HG03045 (cell line): ENCODE measurements at regions not wholly inside any gene's neighbourhood (a gene's known extent, or its start where the extent isn't known, plus 50 kb on each side); places are given as distances from the start of the nearest gene placed in this dataset.
"Not testable (repeated sequence)": the region's sequence is repeated elsewhere in the genome, so short reads cannot be mapped to it uniquely, and the experiment has no call there.

Source experiments
- ATAC-seq: cut with Tn5 transposase; IDR thresholded peaks from one replicate; pipeline ENCODE4 v1.9.1; 2021; ENCODE audit warnings: mild to moderate bottlenecking, moderate library complexity; ENCODE audit not compliant: unreplicated experiment

- ATAC-seq = no peak
These were observed 183.7 kb downstream of the NRP2 start for GRCh38 chr2:205865905-205866441.

GRCh38 chr2:205865056-205865455, 182.8 kb downstream of the NRP2 start:
- no peak for ATAC-seq

DNA sequence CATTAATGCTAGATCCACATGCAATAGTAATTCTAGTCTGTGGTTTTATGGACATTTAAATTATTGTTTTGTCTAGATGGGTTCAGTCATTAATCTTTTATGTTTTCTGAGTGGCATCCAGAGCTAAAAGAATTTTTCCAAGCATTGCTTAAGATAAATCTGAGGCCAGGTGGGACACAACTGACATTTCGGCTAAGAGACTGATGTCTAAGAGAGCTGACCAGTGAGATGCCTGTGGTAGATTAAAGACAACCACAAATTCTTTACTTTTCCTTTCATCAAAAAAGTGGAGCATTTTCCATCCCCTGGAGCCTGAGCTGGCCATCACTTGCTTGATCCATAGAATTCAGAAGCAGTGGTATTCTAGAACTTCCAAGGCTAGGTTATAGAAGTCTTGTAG, 182.2 kb downstream of the NRP2 start:
- no peak for ATAC-seq

DNA sequence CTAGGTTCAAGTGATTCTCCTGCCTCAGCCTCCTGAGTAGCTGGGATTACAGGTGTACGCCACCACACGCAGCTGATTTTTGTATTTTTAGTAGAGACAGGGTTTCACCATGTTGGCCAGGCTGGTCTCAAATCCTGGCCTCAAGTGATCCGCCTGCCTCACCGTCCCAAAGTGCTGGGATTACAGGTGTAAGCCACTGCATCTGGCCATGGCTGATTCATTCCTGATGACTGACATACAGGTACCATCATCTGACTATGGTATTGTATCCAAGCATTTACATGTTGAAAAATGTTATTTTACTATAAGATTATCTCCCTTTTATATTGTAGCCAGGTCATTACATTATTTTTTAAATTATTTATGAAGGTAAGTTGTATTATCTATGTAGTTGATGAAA, 180.5 kb downstream of the NRP2 start:
- not testable (repeated sequence) for ATAC-seq

DNA sequence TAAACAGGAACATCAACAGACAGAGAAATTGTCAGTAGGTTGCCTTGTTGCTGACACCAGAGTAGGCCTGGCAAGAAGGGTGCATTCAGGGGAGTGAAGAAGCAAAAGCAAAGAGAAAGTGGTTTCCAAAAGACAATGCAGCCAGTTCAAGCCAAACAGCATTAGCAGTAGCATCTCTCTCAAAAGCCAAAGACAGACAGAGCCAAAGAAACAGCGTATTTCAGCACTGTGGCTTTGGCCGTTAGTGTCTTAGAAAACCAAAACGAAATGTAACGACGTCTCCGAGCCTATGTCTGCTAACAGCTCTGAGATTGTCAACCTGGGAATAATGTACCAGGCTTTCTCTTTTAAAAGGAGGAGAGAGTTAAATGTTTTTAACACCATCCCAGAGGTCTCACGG, 178.6 kb downstream of the NRP2 start:
- no peak for ATAC-seq

DNA sequence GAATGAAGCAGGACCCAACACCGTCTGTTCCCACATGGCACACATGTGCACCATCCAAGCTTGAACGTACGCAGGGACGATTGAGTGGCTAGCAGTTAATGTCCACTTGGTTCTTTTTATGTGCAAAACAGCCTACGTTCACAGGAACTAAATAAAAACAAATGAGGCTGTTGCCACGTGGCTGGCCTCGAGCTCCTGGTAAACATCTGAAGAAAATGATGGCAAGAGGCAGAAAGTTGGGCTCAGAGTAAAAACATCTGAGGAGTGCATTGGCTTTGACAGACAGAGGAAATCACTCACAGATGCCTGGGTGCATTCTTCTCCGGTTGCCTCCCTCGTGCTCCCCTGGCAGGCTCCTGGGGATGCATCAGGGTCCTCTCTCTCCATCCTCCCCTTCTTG, 177.9 kb downstream of the NRP2 start:
- no peak for ATAC-seq

DNA sequence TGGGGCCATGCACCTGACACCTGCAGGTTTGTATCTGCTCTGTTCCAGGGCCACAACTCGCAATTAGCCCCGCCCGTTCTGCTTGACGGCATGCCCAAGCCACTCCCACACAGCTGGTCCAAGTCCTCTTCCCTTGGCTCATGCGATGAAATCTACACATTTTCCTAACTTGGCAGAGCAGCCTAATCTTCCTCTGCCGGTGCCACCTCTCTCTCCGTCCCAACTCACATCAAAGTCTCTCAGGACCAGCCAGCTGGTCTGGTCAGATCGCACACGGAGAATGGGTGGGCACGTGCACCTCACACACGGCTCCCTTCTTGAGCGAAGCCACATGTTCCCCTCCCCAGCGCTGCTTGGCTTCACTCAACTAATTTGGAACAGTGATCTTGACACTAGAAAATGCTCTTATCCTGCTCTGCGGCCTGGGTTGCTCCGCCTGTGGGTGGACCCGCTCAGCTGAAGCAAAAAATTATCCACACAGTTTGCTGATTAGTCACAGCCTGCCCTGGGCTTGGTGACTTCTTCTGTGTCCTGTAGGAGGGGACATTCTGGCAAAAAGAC, 176.7 kb downstream of the NRP2 start:
- peak; percentile 66 for ATAC-seq

GRCh38 chr2:205858275-205858674, 176.0 kb downstream of the NRP2 start:
- no peak for ATAC-seq

DNA sequence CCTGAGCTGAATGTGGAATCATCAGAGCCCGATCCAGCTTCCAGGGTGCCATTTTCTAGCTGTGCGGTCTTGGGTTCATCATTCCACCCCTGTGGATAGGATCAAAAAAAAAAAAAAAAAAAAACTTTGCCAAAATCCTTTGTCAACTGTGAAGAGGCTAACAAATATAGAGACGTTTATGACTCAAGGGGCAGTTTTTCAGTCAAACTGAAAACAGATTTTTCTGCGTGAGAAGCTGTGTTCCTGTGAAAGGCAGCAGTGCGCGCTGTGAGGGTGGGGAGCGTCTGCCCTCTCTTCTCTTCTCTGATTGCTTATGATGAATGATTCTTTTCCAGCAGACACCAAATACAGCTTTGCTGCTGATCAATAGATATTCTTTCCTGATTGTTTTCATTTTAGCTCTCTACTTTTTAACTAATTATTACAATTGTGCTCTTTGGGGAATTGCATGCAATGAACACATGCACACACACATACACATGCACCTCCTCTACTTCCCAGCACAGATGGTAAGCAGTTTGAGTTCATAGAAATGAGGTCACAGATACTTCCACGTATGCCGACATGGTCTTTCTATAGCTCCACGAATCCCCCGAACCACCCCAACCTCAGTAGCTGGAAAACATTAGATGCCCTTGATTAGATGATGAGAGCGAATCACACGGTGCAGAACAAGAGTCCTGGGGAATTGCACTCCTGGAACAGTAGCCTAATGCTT, 175.4 kb downstream of the NRP2 start:
- peak; percentile 69 for ATAC-seq

- no peak for ATAC-seq
These were observed 170.2 kb downstream of the NRP2 start for GRCh38 chr2:205852457-205852856.

DNA sequence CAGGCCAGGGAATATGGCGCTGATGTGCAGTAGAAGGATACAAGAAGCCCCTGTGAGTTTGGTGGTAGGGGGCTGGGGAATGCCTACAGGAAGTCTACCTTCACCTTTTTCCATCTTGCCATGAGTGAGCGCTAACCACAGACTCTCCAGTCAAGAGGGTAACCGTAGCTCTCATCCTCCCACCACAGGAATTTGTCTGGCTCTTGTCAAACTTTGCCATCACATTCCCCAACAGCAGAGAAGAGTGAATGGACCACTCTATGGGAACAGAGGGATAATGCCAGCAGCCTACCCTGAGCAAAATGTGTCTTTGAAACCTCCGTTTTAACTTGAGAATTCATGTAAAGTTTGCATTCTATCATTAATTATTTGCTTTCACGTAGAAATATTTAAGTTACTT, 168.3 kb downstream of the NRP2 start:
- no peak for ATAC-seq

DNA sequence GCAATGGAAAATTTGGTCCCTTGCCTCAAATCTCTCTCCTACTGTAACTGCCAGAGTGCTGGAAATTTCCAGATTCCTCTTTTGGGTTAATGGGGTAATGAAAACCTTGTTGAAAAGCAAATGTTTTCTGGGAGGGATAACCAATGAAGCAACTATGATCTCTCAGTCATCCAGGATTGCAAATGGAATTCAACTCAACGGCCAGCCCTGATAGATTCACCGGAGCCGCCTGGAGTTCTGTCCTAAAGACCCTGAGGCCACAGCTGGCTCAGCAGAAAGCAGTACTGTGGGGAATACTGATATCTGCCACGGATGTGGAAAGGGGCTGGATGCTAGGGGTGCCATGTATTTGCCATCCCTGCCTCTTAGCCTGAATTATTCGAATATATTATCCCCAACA, 167.8 kb downstream of the NRP2 start:
- no peak for ATAC-seq

DNA sequence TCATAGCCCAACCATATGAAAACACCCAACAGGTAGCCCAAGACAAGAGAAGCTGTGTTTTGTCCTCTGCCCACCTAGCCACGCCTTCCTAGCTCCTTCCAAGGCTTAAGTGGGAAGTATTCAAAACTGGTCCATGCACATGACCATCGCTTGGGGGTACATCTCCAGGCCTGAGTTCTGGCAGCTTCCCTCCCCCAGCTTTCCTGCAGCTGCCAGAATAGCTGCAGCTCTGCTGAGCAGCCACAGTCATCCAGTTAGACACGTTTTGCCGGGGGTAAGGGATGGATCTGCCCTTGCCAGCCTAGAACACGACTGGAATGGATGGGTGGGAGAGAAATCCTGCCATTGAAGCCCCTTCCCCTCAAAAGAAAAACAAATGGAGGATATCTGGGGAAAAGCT, 166.8 kb downstream of the NRP2 start:
- ATAC-seq = no peak

GRCh38 chr2:205848601-205849000, 166.3 kb downstream of the NRP2 start:
- no peak for ATAC-seq
